CD4-positive, alpha-beta memory T cell (primary cell): ENCODE measurements at regions not wholly inside any gene's neighbourhood (a gene's known extent, or its start where the extent isn't known, plus 50 kb on each side); places are given as distances from the start of the nearest gene placed in this dataset.
"Not testable (repeated sequence)": the region's sequence is repeated elsewhere in the genome, so short reads cannot be mapped to it uniquely, and the experiment has no call there.

Experiments used
- CTCF ChIA-PET: fragments of 350-600 bp; sonication (Branson Sonifier 250); formaldehyde crosslinking; loops from one replicate; lab custom pipeline; 2021; ENCODE audit warnings: inconsistent platforms; ENCODE audit not compliant: partially characterized antibody; lab: Charles Lee
- POLR2A ChIA-PET: fragments of 350-600 bp; sonication (Branson Sonifier 250); formaldehyde crosslinking; loops from one replicate; lab custom pipeline; 2021; ENCODE audit not compliant: partially characterized antibody; lab: Charles Lee
- DNase-seq, 5 donors: peaks; one replicate each; pipeline versions ENCODE4 v3.0.0 to v3.0.0-alpha.2; 2020 to 2022; ENCODE audit warnings: mixed read lengths in 1 of 5
- H3K27ac ChIP-seq: one replicate; pipeline ENCODE4 v1.7.0; 2013; ENCODE audit warnings: low read depth, low read length
- H3K27me3 ChIP-seq: 2 replicates; pipeline ENCODE4 v1.7.0; 2013; ENCODE audit warnings: mild to moderate bottlenecking, low read length, moderate library complexity; ENCODE audit not compliant: insufficient read depth
- H3K36me3 ChIP-seq: 2 replicates; pipeline ENCODE4 v1.7.0; 2013; ENCODE audit warnings: mild to moderate bottlenecking, low read length, moderate library complexity; ENCODE audit not compliant: insufficient read depth
- H3K4me1 ChIP-seq: 2 replicates; pipeline ENCODE4 v1.7.0; 2013; ENCODE audit warnings: mild to moderate bottlenecking, low read length, moderate library complexity; ENCODE audit not compliant: insufficient read depth
- H3K4me3 ChIP-seq, 2 donors: one replicate each; pipeline ENCODE4 v1.7.0; 2013; ENCODE audit warnings: low read length in 2 of 2, mild to moderate bottlenecking in 1 of 2
- H3K9me3 ChIP-seq, 2 donors: one replicate each; pipeline ENCODE4 v1.7.0; 2013; ENCODE audit warnings: low read length in 2 of 2, control low read depth in 1 of 2; ENCODE audit not compliant: control insufficient read depth in 1 of 2
- H3K27ac Mint-ChIP-seq, 7 donors: one replicate each; pipeline ENCODE4 v1.8.0; 2020 to 2021; ENCODE audit warnings: mixed read lengths in 7 of 7, mild to moderate bottlenecking in 6 of 7, inconsistent platforms in 3 of 7, moderate library complexity in 3 of 7
- H3K27me3 Mint-ChIP-seq, 2 donors: one replicate each; pipeline ENCODE4 v1.8.0; 2020 to 2021; ENCODE audit warnings: mixed read lengths in 2 of 2
- H3K36me3 Mint-ChIP-seq, 2 donors: one replicate each; pipeline ENCODE4 v1.8.0; 2020 to 2021; ENCODE audit warnings: mixed read lengths in 2 of 2, inconsistent platforms in 1 of 2, mild to moderate bottlenecking in 1 of 2
- H3K4me1 Mint-ChIP-seq, 4 donors: one replicate each; pipeline ENCODE4 v1.8.0; 2020 to 2021; ENCODE audit warnings: mixed read lengths in 4 of 4, mild to moderate bottlenecking in 1 of 4
- H3K4me3 Mint-ChIP-seq, 8 donors: one replicate each; pipeline ENCODE4 v1.8.0; 2020 to 2021; ENCODE audit warnings: mixed read lengths in 8 of 8, mild to moderate bottlenecking in 7 of 8, moderate library complexity in 6 of 8, inconsistent platforms in 3 of 8
- H3K9me3 Mint-ChIP-seq, 8 donors: one replicate each; pipeline ENCODE4 v1.8.0; 2020 to 2021; ENCODE audit warnings: mixed read lengths in 8 of 8, mild to moderate bottlenecking in 5 of 8, inconsistent platforms in 3 of 8, moderate library complexity in 1 of 8
- intact Hi-C: fragments of 100-400 bp; cut with micrococcal nuclease; formaldehyde crosslinking; loops from one replicate; pipeline ENCODE4 v1.15.1; 2023

DNA sequence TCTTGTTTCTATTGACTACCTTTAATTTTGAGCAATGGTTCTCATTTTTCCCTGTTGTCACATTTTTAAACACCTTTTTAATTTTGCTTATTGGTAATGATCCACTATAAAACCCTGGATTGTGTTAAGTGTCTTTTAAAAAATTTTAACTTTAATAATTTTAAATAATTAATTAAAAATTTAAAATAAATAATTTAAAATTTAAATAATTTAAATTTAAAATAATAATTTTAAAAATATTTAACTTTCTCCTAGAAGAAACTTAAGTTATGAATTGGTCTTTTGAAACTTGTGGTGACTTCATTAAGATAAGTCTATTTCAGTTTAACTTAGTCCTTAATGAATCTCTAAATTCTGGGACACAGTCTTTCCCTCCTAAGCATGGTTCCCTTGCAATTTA lies 566.3 kb upstream of the GALNTL6 start:
- intact Hi-C loops: no loop called here
- Mint-ChIP-seq H3K27me3 (no peaks in the 10 kb centered on the region), H3K36me3 (no peaks in the 10 kb centered on the region), H3K27ac (no peak overlapping the region), H3K9me3 (peaks cover 0 to 27% (median 5%) of the 10 kb centered on the region in 8 donors), H3K4me1 (no peaks in the 10 kb centered on the region), H3K4me3 (no peak overlapping the region)
- Histone ChIP-seq H3K27me3 (no peaks in the 10 kb centered on the region), H3K4me1 (no peaks in the 10 kb centered on the region), H3K36me3 (no peaks in the 10 kb centered on the region), H3K9me3 (no peaks in the 10 kb centered on the region), H3K27ac (no peak overlapping the region), H3K4me3 (no peak overlapping the region)
- ChIA-PET CTCF (no interaction called here), POLR2A (no interaction called here)
- DNase-seq: no peak

GRCh38 chr4:171242831-171243230 lies 570.4 kb upstream of the GALNTL6 start:
- Mint-ChIP-seq H3K36me3 (no peaks in the 10 kb centered on the region), H3K27me3 (no peaks in the 10 kb centered on the region), H3K9me3 (peaks cover 0 to 12% (median under 1%) of the 10 kb centered on the region in 8 donors), H3K4me3 (no peak overlapping the region), H3K4me1 (no peaks in the 10 kb centered on the region), H3K27ac (no peak overlapping the region)
- intact Hi-C loops: no loop called here
- Histone ChIP-seq H3K4me3 (no peak overlapping the region), H3K27me3 (no peaks in the 10 kb centered on the region), H3K4me1 (no peaks in the 10 kb centered on the region), H3K27ac (no peak overlapping the region), H3K36me3 (no peaks in the 10 kb centered on the region), H3K9me3 (no peaks in the 10 kb centered on the region)
- ChIA-PET CTCF (no interaction called here), POLR2A (no interaction called here)
- DNase-seq: no peak

GRCh38 chr4:171239196-171239595 lies 574.0 kb upstream of the GALNTL6 start:
- H3K27ac ChIP-seq: no peak overlapping the region
- Mint-ChIP-seq H3K27ac (no peak overlapping the region), H3K4me3 (no peak overlapping the region), H3K27me3 (no peaks in the 10 kb centered on the region), H3K36me3 (no peaks in the 10 kb centered on the region), H3K4me1 (no peaks in the 10 kb centered on the region), H3K9me3 (peaks cover 0 to 9% (median 0%) of the 10 kb centered on the region in 8 donors)
- intact Hi-C loops: no loop called here
- H3K4me3 ChIP-seq: no peak overlapping the region
- no peak for DNase-seq
- H3K9me3 ChIP-seq: no peaks in the 10 kb centered on the region
- H3K4me1 ChIP-seq: no peaks in the 10 kb centered on the region
- H3K27me3 ChIP-seq: no peaks in the 10 kb centered on the region
- POLR2A ChIA-PET: no interaction called here
- CTCF ChIA-PET: no interaction called here
- no peaks in the 10 kb centered on the region for H3K36me3 ChIP-seq

- POLR2A ChIA-PET: no interaction called here
Measured at GRCh38 chr4:171235521-171235920, 577.7 kb upstream of the GALNTL6 start.

GRCh38 chr4:171229354-171229753 lies 583.9 kb upstream of the GALNTL6 start:
- H3K36me3 ChIP-seq, H3K4me3 Mint-ChIP-seq, intact Hi-C loops, H3K27me3 Mint-ChIP-seq, POLR2A ChIA-PET, H3K9me3 Mint-ChIP-seq, H3K27ac Mint-ChIP-seq, DNase-seq, H3K4me1 Mint-ChIP-seq, H3K27ac ChIP-seq, CTCF ChIA-PET, H3K4me3 ChIP-seq, H3K27me3 ChIP-seq, H3K9me3 ChIP-seq, H3K4me1 ChIP-seq, H3K36me3 Mint-ChIP-seq: not testable (repeated sequence)

More at GRCh38 chr4:171235521-171235920, 577.7 kb upstream of the GALNTL6 start:
- Histone ChIP-seq H3K27me3 (no peaks in the 10 kb centered on the region), H3K4me1 (no peaks in the 10 kb centered on the region), H3K27ac (no peak overlapping the region), H3K36me3 (no peaks in the 10 kb centered on the region), H3K4me3 (no peak overlapping the region), H3K9me3 (no peaks in the 10 kb centered on the region)
- Mint-ChIP-seq H3K4me3 (no peak overlapping the region), H3K27me3 (no peaks in the 10 kb centered on the region), H3K36me3 (no peaks in the 10 kb centered on the region), H3K27ac (no peak overlapping the region), H3K9me3 (peaks cover 0 to 7% (median 1%) of the 10 kb centered on the region in 8 donors), H3K4me1 (no peaks in the 10 kb centered on the region)
- intact Hi-C loops: no loop called here
- no peak for DNase-seq
- CTCF ChIA-PET: no interaction called here

DNA sequence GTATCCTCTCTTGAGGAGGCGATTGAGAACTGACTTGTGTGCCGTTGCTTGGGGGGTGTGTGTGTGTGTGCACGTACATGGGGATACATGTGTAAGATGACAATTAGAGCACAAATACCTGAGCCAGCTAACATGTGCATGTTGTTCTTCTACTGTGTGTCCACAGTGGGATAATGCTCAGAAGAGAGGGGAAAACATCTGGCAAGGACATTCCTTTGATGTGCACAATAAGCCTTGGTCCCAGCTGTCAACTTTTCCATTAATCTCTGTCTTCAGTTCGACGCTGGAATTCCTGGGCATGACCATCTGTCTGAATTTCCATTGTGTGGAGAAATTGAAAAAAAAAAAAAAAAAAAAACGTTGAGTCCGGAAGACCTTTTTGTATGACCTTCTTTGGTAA lies 592.0 kb upstream of the GALNTL6 start:
- no peaks in the 10 kb centered on the region for H3K36me3 Mint-ChIP-seq
- intact Hi-C loops: no loop called here
- Histone ChIP-seq H3K9me3 (no peaks in the 10 kb centered on the region), H3K4me3 (no peak overlapping the region), H3K27me3 (no peaks in the 10 kb centered on the region), H3K27ac (no peak overlapping the region), H3K36me3 (no peaks in the 10 kb centered on the region), H3K4me1 (no peaks in the 10 kb centered on the region)
- DNase-seq: no peak
- H3K27me3 Mint-ChIP-seq: no peaks in the 10 kb centered on the region
- H3K4me3 Mint-ChIP-seq: no peak overlapping the region
- ChIA-PET POLR2A (no interaction called here), CTCF (no interaction called here)
- H3K4me1 Mint-ChIP-seq: no peaks in the 10 kb centered on the region
- peaks cover 0 to 21% (median 5%) of the 10 kb centered on the region in 8 donors for H3K9me3 Mint-ChIP-seq
- no peak overlapping the region for H3K27ac Mint-ChIP-seq

- no peaks in the 10 kb centered on the region for H3K9me3 ChIP-seq
- no peak overlapping the region for H3K27ac ChIP-seq
- Mint-ChIP-seq H3K36me3 (no peaks in the 10 kb centered on the region), H3K27ac (no peak overlapping the region), H3K4me1 (no peaks in the 10 kb centered on the region), H3K9me3 (peaks cover 0 to 16% (median 7%) of the 10 kb centered on the region in 8 donors), H3K27me3 (no peaks in the 10 kb centered on the region), H3K4me3 (no peak overlapping the region)
- CTCF ChIA-PET: no interaction called here
- POLR2A ChIA-PET: no interaction called here
- no peaks in the 10 kb centered on the region for H3K27me3 ChIP-seq
- H3K36me3 ChIP-seq: no peaks in the 10 kb centered on the region
- no peaks in the 10 kb centered on the region for H3K4me1 ChIP-seq
- H3K4me3 ChIP-seq: no peak overlapping the region
- no peak for DNase-seq
- intact Hi-C loops: no loop called here
Measured at GRCh38 chr4:171203425-171203824, 609.8 kb upstream of the GALNTL6 start.

DNA sequence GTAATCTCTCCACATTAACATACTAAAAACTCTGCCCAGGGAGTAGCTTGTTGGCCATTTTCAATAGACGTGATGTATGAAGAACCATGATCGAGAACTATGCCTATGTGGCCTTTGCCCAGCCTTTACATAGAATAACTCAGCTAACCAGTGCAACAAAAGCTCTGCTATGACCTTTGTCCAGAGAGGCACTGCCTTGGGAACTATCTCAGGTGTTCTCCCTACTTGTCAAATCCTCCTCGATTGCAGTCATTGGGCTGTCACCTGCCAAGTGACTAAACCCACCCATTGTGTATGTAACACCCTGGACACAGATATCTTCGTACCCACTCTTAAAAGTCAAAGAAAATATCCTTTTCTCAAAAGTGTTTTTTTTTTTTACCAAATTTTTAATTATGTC lies 610.3 kb upstream of the GALNTL6 start:
- no peak overlapping the region for H3K27ac ChIP-seq
- no peaks in the 10 kb centered on the region for H3K4me1 ChIP-seq
- ChIA-PET POLR2A (no interaction called here), CTCF (no interaction called here)
- H3K36me3 ChIP-seq: no peaks in the 10 kb centered on the region
- H3K9me3 Mint-ChIP-seq: peaks cover 0 to 16% (median 7%) of the 10 kb centered on the region in 8 donors
- no peak overlapping the region for H3K27ac Mint-ChIP-seq
- no peaks in the 10 kb centered on the region for H3K36me3 Mint-ChIP-seq
- no peak for DNase-seq
- H3K9me3 ChIP-seq: no peaks in the 10 kb centered on the region
- no peaks in the 10 kb centered on the region for H3K27me3 Mint-ChIP-seq
- no peaks in the 10 kb centered on the region for H3K27me3 ChIP-seq
- intact Hi-C loops: no loop called here
- no peaks in the 10 kb centered on the region for H3K4me1 Mint-ChIP-seq
- no peak overlapping the region for H3K4me3 Mint-ChIP-seq
- no peak overlapping the region for H3K4me3 ChIP-seq
